IMR-90 (cell line): ENCODE measurements at regions not wholly inside any gene's neighbourhood (a gene's known extent, or its start where the extent isn't known, plus 50 kb on each side); places are given as distances from the start of the nearest gene placed in this dataset.

ENCODE experiments used
- ATAC-seq: fragments of 200-7000 bp; cut with Tn5 transposase; 2 replicates; pipeline ENCODE4 v1.9.1; 2020; ENCODE audit warnings: low read depth, mild to moderate bottlenecking, moderate library complexity
- BruUV-seq: library from RNA; stranded (reverse); fragments of 400-500 nt; replicated peaks from 2 replicates; lab custom pipeline; 2021; lab: Mats Ljungman, UMichigan
- CTCF ChIA-PET: fragments of 300-600 bp; formaldehyde crosslinking; extraction: SDS; loops from one replicate; lab custom pipeline; 2021; ENCODE audit warnings: antibody characterized with exemption; lab: Yijun Ruan, JAX
- POLR2A ChIA-PET: fragments of 300-600 bp; sonication (Branson Sonifier 250); formaldehyde crosslinking; loops from one replicate; lab custom pipeline; 2022; ENCODE audit warnings: antibody characterized with exemption; ENCODE audit not compliant: unreplicated experiment; lab: Charles Lee
- DNase-seq: peaks from one replicate; pipeline ENCODE4 v3.0.0; 2013
- H2AFZ ChIP-seq: replicated peaks from 2 replicates; pipeline ENCODE3; 2013; ENCODE audit warnings: low read length, mild to moderate bottlenecking; ENCODE audit not compliant: poor library complexity
- H2AK5ac ChIP-seq: 2 replicates; pipeline ENCODE4 v1.6.1; 2013; ENCODE audit warnings: low read depth, low read length, inconsistent platforms
- H2AK9ac ChIP-seq: replicated peaks from 2 replicates; pipeline ENCODE3; 2013; ENCODE audit warnings: mild to moderate bottlenecking, low read depth, low read length, moderate library complexity; ENCODE audit not compliant: poor library complexity
- H2BK120ac ChIP-seq: 2 replicates; pipeline ENCODE4 v1.6.1; 2013; ENCODE audit warnings: low read depth, low read length, inconsistent platforms
- H2BK15ac ChIP-seq: 3 replicates; pipeline ENCODE4 v1.6.1; 2013; ENCODE audit warnings: low read depth, low read length, inconsistent platforms
- H2BK20ac ChIP-seq: 2 replicates; pipeline ENCODE4 v1.6.1; 2013; ENCODE audit warnings: low read depth, mild to moderate bottlenecking, inconsistent platforms, low read length, moderate library complexity
- H2BK5ac ChIP-seq: 2 replicates; pipeline ENCODE4 v1.6.1; 2013; ENCODE audit warnings: mild to moderate bottlenecking, low read depth, low read length, inconsistent platforms; ENCODE audit not compliant: poor library complexity, severe bottlenecking
- H3K14ac ChIP-seq: replicated peaks from 2 replicates; pipeline ENCODE4 v1.6.1; 2013; ENCODE audit warnings: low read depth, low read length, inconsistent platforms
- H3K18ac ChIP-seq: 2 replicates; pipeline ENCODE4 v1.6.1; 2013; ENCODE audit warnings: low read depth, low read length, control low read depth
- H3K23ac ChIP-seq: 2 replicates; pipeline ENCODE4 v1.6.1; 2013; ENCODE audit warnings: low read depth, low read length, inconsistent platforms
- H3K27ac ChIP-seq: 2 replicates; pipeline ENCODE4 v1.5.1; 2013; ENCODE audit warnings: mild to moderate bottlenecking, control low read depth, low read length; ENCODE audit not compliant: insufficient read depth
- H3K27me3 ChIP-seq: 2 replicates; pipeline ENCODE4 v1.6.1; 2013; ENCODE audit warnings: low read length; ENCODE audit not compliant: control insufficient read depth, insufficient read depth
- H3K36me3 ChIP-seq: 2 replicates; pipeline ENCODE4 v1.6.1; 2013; ENCODE audit warnings: low read length, mixed read lengths; ENCODE audit not compliant: control insufficient read depth, insufficient read depth
- H3K4ac ChIP-seq: 2 replicates; pipeline ENCODE4 v1.6.1; 2013; ENCODE audit warnings: low read depth, low read length, inconsistent platforms
- H3K4me1 ChIP-seq: 2 replicates; pipeline ENCODE4 v1.6.1; 2013; ENCODE audit warnings: low read length, mixed read lengths; ENCODE audit not compliant: control insufficient read depth, insufficient read depth
- H3K4me2 ChIP-seq: 2 replicates; pipeline ENCODE4 v1.6.1; 2013; ENCODE audit warnings: low read depth, mild to moderate bottlenecking, control low read depth, low read length, moderate library complexity
- H3K4me3 ChIP-seq: 2 replicates; pipeline ENCODE4 v1.5.1; 2013; ENCODE audit warnings: low read depth, mild to moderate bottlenecking, control low read depth, low read length, moderate library complexity; ENCODE audit not compliant: insufficient read depth
- H3K56ac ChIP-seq: 2 replicates; pipeline ENCODE4 v1.6.1; 2013; ENCODE audit warnings: low read length, inconsistent platforms; ENCODE audit not compliant: insufficient read depth; ENCODE audit errors: extremely low read depth
- H3K79me1 ChIP-seq, 2 experiments: 2 replicates each; pipeline ENCODE4 v1.6.1; 2013; ENCODE audit warnings: low read length in 2 of 2, inconsistent platforms in 1 of 2, low read depth in 1 of 2
- H3K9ac ChIP-seq: 2 replicates; pipeline ENCODE4 v1.6.1; 2013; ENCODE audit warnings: low read depth, low read length, control low read depth
- H3K9me1 ChIP-seq: 2 replicates; pipeline ENCODE4 v1.6.1; 2013; ENCODE audit warnings: low read length, inconsistent platforms; ENCODE audit not compliant: insufficient read depth
- H3K9me3 ChIP-seq: 2 replicates; pipeline ENCODE4 v1.6.1; 2013; ENCODE audit warnings: low read length; ENCODE audit not compliant: control insufficient read depth, insufficient read depth
- H4K20me1 ChIP-seq: 2 replicates; pipeline ENCODE4 v1.6.1; 2013; ENCODE audit warnings: low read length, inconsistent platforms; ENCODE audit not compliant: insufficient read depth
- H4K5ac ChIP-seq: 2 replicates; pipeline ENCODE4 v1.6.1; 2013; ENCODE audit warnings: mild to moderate bottlenecking, low read depth, low read length, control low read depth
- H4K8ac ChIP-seq, 2 experiments: 2 replicates each; pipeline ENCODE4 v1.6.1; 2013; ENCODE audit warnings: low read depth in 2 of 2, low read length in 2 of 2, control low read depth in 1 of 2, inconsistent platforms in 1 of 2
- H4K91ac ChIP-seq: 2 replicates; pipeline ENCODE4 v1.6.1; 2013; ENCODE audit warnings: low read depth, low read length, inconsistent platforms; ENCODE audit not compliant: insufficient read depth
- CEBPB ChIP-seq: IDR thresholded peaks from 2 replicates; pipeline ENCODE4 v1.6.1; 2012; ENCODE audit warnings: low read depth, low read length, improper control_type of control experiment
- FOS ChIP-seq: fragments of 150-350 bp; IDR thresholded peaks from 2 replicates; pipeline ENCODE4 v1.6.1; 2016; ENCODE audit warnings: low read depth, low read length
- MAFK ChIP-seq: IDR thresholded peaks from 2 replicates; pipeline ENCODE4 v1.6.1; 2012; ENCODE audit warnings: low read depth, low read length, improper control_type of control experiment
- MXI1 ChIP-seq: IDR thresholded peaks from 2 replicates; pipeline ENCODE4 v1.6.1; 2012; ENCODE audit warnings: low read depth, mild to moderate bottlenecking, low read length, moderate library complexity, borderline replicate concordance
- POLR2A ChIP-seq: IDR thresholded peaks from 2 replicates; pipeline ENCODE4 v1.6.1; 2012; ENCODE audit warnings: mild to moderate bottlenecking, low read depth, low read length
- dilution Hi-C: fragments of 300-500 bp; cut with HindIII; formaldehyde crosslinking; loops from one replicate; pipeline ENCODE4 v1.14.3; 2018; ENCODE audit warnings: low sequenced_read_pairs; ENCODE audit not compliant: unreplicated experiment
- in situ Hi-C: fragments of 300-500 bp; cut with MboI; formaldehyde crosslinking; loops from 3 replicates; pipeline ENCODE4 v1.14.3; 2019; ENCODE audit warnings: low sequenced_read_pairs, inconsistent platforms, mixed read lengths
- intact Hi-C: fragments of 100-400 bp; cut with micrococcal nuclease; formaldehyde crosslinking; loops from 2 replicates; pipeline ENCODE4 v1.10.0; 2022

GRCh38 chr2:174656676-174657176 is 59.1 kb upstream of the WIPF1 start:
- POLR2A ChIA-PET, result no interaction called here

More at GRCh38 chr2:174656676-174657176, 59.1 kb upstream of the WIPF1 start:
- no peak overlapping the region for H3K4ac ChIP-seq
- no peak overlapping the region for H4K8ac ChIP-seq
- no peak overlapping the region for H4K91ac ChIP-seq
- in situ Hi-C loops, result no loop called here
- TF ChIP-seq FOS, result no peak
- no peak for TF ChIP-seq MXI1
- no peak for TF ChIP-seq CEBPB
- TF ChIP-seq MAFK, result no peak
- no peak for TF ChIP-seq POLR2A
- no peak overlapping the region for H2BK15ac ChIP-seq
- H4K20me1 ChIP-seq, result peaks cover 5% of the 10 kb centered on the region; the same call in 1 of the 2 replicates
- no peak overlapping the region for H3K4me2 ChIP-seq
- no peak overlapping the region for H4K5ac ChIP-seq
- H3K14ac ChIP-seq, result no peak overlapping the region
- CTCF ChIA-PET, result no interaction called here
- H2AFZ ChIP-seq, result no peak overlapping the region
- no peak overlapping the region for H2BK120ac ChIP-seq
- no peak overlapping the region for H3K23ac ChIP-seq
- H3K9me3 ChIP-seq, result peaks cover 3% of the 10 kb centered on the region
- no peak overlapping the region for H2AK5ac ChIP-seq
- dilution Hi-C loops, result no loop called here
- no peaks in the 10 kb centered on the region; the same call in none of the 2 replicates for H3K9me1 ChIP-seq
- intact Hi-C loops, result no loop called here
- no peak overlapping the region for H2AK9ac ChIP-seq
- peaks cover 2% of the 10 kb centered on the region for H3K4me1 ChIP-seq
- no peak overlapping the region for H3K18ac ChIP-seq
- DNase-seq (no peak), ATAC-seq (no peak)
- H3K79me1 ChIP-seq, result peaks cover 34 to 55% of the 10 kb centered on the region in 2 experiments
- H3K9ac ChIP-seq, result no peak overlapping the region
- H3K27ac ChIP-seq, result no peak overlapping the region
- H2BK5ac ChIP-seq, result no peak overlapping the region
- no peaks in the 10 kb centered on the region for H3K36me3 ChIP-seq
- no peak overlapping the region for H2BK20ac ChIP-seq
- BruUV-seq, result no TSS peak
- H3K4me3 ChIP-seq, result no peak overlapping the region
- no peaks in the 10 kb centered on the region for H3K27me3 ChIP-seq
- no peak overlapping the region for H3K56ac ChIP-seq
